ENCODE measurements at regions not wholly inside any gene's neighbourhood (a gene's known extent, or its start where the extent isn't known, plus 50 kb on each side); places are given as distances from the start of the nearest gene placed in this dataset.

GRCh38 chr1:229716069-229716468, 90.0 kb downstream of the URB2 start:
- TF ChIP-seq CTCF (IDR thresholded peaks at IDR 0.05; ENCODE audit: low read depth, low read length), result no peak
- TF ChIP-seq EZH2phosphoT487 (IDR thresholded peaks at IDR 0.05; ENCODE audit: low read depth), result no peak

Data from OCI-LY3 (cell line).